Stimulated activated CD4-positive, alpha-beta T cell treated with anti-CD3 and anti-CD28 coated beads, Interleukin-4, amount 100 ng/mL, for 1 hour (primary cell): ENCODE measurements at regions not wholly inside any gene's neighbourhood (a gene's known extent, or its start where the extent isn't known, plus 50 kb on each side); places are given as distances from the start of the nearest gene placed in this dataset.

Source experiments
- DNase-seq: peaks from one replicate; pipeline ENCODE4 v3.0.0-alpha.2; 2020

GRCh38 chr3:23079976-23080375 is 123.2 kb upstream of the UBE2E2 start:
- no peak for DNase-seq

GRCh38 chr3:23083701-23084100 is 119.4 kb upstream of the UBE2E2 start:
- DNase-seq, result no peak

- DNase-seq, result no peak
These were observed 118.8 kb upstream of the UBE2E2 start for GRCh38 chr3:23084367-23084766.

GRCh38 chr3:23085261-23085660 is 117.9 kb upstream of the UBE2E2 start:
- no peak for DNase-seq

- no peak for DNase-seq
These were observed 116.8 kb upstream of the UBE2E2 start for GRCh38 chr3:23086331-23086730.

- DNase-seq, result no peak
These were observed 116.3 kb upstream of the UBE2E2 start for GRCh38 chr3:23086831-23087230.

GRCh38 chr3:23094412-23094811 is 108.7 kb upstream of the UBE2E2 start:
- no peak for DNase-seq

GRCh38 chr3:23094890-23095462 is 108.2 kb upstream of the UBE2E2 start:
- DNase-seq, result no peak

- no peak for DNase-seq
These were observed 107.1 kb upstream of the UBE2E2 start for GRCh38 chr3:23096041-23096440.

GRCh38 chr3:23099021-23099420 is 104.1 kb upstream of the UBE2E2 start:
- no peak for DNase-seq

- DNase-seq, result no peak
These were observed 103.5 kb upstream of the UBE2E2 start for GRCh38 chr3:23099677-23100076.

GRCh38 chr3:23100106-23100505 is 103.0 kb upstream of the UBE2E2 start:
- DNase-seq, result no peak

- no peak for DNase-seq
These were observed 99.4 kb upstream of the UBE2E2 start for GRCh38 chr3:23103764-23104163.

- no peak for DNase-seq
These were observed 98.1 kb upstream of the UBE2E2 start for GRCh38 chr3:23105048-23105447.

GRCh38 chr3:23106666-23107065 is 96.5 kb upstream of the UBE2E2 start:
- no peak for DNase-seq

- DNase-seq, result no peak
These were observed 95.9 kb upstream of the UBE2E2 start for GRCh38 chr3:23107221-23107620.

GRCh38 chr3:23108451-23109057 is 94.6 kb upstream of the UBE2E2 start:
- no peak for DNase-seq

- no peak for DNase-seq
These were observed 91.8 kb upstream of the UBE2E2 start for GRCh38 chr3:23111286-23111685.

- no peak for DNase-seq
These were observed 91.3 kb upstream of the UBE2E2 start for GRCh38 chr3:23111797-23112196.

GRCh38 chr3:23112491-23112890 is 90.6 kb upstream of the UBE2E2 start:
- DNase-seq, result no peak

GRCh38 chr3:23113455-23114171 is 89.5 kb upstream of the UBE2E2 start:
- no peak for DNase-seq

GRCh38 chr3:23114432-23114831 is 88.7 kb upstream of the UBE2E2 start:
- no peak for DNase-seq

- DNase-seq, result no peak
These were observed 87.8 kb upstream of the UBE2E2 start for GRCh38 chr3:23115171-23115877.
